GM19193 (cell line): ENCODE measurements at regions not wholly inside any gene's neighbourhood (a gene's known extent, or its start where the extent isn't known, plus 50 kb on each side); places are given as distances from the start of the nearest gene placed in this dataset.

Source experiments
- POLR2A ChIP-seq: IDR thresholded peaks from 4 replicates; pipeline ENCODE4 v1.6.1; 2011; ENCODE audit not compliant: insufficient read depth, insufficient read length; ENCODE audit errors: extremely low read depth

GRCh38 chr17:68134046-68134637 lies 98.6 kb downstream of the KPNA2 start:
- TF ChIP-seq POLR2A: no peak

GRCh38 chr17:68134731-68135130 lies 99.2 kb downstream of the KPNA2 start:
- TF ChIP-seq POLR2A: no peak

- no peak for TF ChIP-seq POLR2A
Observed at GRCh38 chr17:68135141-68135887, 99.8 kb downstream of the KPNA2 start.

DNA sequence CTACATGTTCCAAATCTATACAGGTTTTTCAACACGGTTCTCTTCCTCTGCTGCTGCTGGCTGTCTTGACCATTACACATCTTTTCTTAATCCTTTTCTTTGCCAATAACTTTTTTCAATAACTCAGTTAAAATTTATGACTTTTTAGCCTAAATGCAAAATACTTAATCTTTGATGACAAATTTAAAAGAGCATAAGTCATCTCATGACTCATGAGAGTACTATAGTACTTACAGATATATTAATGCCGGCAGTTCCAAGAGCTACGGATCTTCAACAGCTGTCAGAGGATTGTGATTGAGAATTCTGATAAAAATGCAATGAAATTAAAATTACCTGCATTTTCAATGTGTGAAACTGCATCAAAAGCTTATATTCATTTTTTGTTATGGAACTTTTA lies 105.5 kb downstream of the KPNA2 start:
- TF ChIP-seq POLR2A: no peak

DNA sequence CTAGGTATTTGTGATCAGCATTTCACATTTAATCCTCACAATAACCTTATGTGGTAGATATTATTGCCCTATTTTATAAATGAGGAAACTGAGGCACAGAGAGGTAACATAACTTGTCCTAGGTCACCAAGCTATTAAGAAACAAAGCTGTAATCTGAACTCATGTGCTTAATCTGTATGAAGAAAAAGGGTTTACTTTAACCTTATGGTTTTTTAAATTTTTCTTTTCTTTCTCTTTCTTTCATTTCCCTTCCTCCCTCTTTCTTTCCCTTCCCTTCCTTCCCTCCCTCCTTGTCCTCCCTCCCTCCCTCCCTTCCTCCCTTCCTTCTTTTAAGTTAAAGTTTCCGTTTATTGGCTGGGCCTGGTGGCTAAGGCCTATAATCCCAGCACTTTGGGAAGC lies 105.2 kb upstream of the AMZ2 start:
- no peak for TF ChIP-seq POLR2A

DNA sequence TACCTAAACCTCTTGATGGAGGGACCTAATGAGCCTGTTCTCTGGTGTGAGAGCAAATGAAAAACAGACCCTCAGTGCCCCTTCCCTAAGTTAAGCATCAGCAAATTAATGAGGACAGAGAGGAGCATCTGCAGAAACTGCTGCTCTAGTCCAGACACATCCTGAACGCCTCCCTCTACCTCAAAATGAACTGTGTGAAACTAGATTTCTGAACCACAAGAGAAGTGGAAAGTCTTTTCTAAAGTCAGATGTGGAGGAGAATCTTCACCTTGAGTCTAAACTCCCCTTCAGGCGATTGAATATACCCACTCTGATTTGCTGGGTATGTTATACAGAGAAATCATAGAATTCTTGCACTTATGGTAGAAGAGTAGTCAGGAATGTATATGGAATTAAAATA lies 104.4 kb upstream of the AMZ2 start:
- TF ChIP-seq POLR2A: no peak

DNA sequence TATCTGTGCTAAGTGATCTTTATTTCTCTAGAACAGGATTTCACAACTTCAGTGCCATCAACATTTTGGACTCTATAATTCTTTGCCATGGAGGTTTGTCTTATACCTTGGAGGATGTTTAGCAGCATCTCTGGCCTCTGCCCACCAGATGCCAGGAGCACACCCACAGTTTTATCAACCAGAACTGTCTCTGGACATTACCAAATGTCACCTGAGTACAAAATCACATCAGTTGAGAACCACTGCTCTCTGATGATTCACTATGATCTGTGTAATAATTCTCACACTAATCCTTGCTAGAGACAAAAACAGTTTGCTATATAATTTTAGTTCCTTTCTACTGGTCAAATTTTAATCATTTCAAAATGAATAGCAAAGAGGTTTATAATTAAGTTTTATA lies 102.8 kb upstream of the AMZ2 start:
- TF ChIP-seq POLR2A: no peak

- no peak for TF ChIP-seq POLR2A
Observed at GRCh38 chr17:68148936-68149335, 98.9 kb upstream of the AMZ2 start.

DNA sequence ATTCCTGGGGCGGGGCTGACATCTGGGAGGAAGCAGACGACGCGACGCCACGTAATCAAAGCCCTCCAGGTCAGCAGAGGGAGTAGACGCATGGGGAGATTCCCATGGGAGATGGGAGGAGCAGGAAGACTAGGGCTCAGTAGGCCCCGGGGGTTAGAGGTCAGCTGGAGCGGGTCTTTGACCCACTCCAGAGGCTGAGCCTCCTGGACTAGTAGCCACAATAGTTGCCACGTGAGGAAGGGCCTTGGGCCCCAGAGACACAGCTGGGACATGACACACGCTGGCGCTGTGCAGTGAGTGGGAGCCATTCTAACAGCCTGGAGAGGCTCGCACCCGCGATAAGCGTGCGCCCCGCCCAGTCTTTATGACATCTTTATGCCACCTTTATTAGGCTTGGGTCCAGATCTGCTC lies 95.7 kb upstream of the AMZ2 start:
- no peak for TF ChIP-seq POLR2A

GRCh38 chr17:68155692-68156091 lies 92.2 kb upstream of the AMZ2 start:
- no peak for TF ChIP-seq POLR2A

DNA sequence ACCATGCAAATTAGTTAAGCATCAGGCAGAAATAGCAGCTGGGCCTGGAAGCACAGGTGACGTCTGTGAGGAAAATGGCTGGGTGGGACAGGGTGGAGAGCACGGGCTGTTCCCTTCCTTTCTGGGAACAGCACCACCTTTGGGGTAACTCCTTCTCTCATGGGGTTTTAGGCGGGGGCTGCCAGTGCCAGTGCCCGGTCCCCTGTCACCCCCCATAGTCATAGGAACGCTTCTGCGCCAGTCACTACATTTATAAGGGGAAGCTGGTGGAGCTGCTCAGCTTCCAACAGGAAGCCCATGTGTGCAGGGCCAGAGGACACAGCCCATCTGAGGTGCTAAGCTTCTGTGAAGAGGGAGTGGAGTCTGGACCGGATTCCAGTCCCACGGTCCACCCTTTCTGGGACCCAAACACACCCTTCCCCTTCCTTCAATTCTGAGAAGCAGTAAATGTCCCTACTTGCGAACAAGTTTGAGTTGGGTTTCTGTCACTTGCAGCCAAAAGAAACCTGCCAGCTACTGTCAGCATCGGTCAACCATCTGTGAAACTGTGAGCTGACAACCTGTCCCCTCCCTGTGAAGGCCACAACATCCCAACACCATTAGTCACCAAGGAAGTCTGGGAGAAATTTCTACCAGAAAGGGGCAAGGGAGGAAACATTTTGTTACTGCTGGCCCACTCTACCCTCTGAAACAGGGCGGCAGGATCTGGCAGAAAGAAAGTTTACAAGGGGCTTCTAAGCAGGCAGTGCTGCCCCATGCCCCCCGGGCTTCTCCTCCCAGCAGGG lies 86.0 kb upstream of the AMZ2 start:
- no peak for TF ChIP-seq POLR2A

- TF ChIP-seq POLR2A: no peak
Observed at GRCh38 chr17:68169840-68170239, 78.0 kb upstream of the AMZ2 start.

- TF ChIP-seq POLR2A: no peak
Observed at GRCh38 chr17:68170246-68170645, 77.6 kb upstream of the AMZ2 start.

DNA sequence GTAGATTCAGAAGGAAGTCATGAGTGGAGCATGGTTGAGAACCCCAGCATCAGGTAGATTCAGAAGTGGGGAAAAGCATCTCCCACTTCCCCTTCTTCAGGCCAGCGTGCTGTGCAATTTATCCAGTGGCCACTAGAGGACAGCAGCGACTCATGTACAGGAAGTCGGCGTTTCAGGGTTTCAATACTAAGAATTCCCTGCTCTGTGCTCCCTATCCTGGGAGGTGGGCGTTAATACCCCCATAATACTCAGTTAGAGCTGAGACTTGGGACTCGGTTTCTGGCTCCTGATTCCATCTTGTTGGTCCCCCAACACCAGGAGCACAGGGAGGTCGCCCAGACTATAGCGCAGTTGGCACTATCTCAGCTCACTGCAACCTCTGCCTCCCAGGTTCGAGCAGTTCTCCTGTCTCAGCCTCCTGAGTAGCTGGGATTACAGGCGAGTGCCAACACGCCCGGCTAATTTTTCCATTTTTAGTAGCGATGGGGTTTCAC lies 75.3 kb upstream of the AMZ2 start:
- no peak for TF ChIP-seq POLR2A

DNA sequence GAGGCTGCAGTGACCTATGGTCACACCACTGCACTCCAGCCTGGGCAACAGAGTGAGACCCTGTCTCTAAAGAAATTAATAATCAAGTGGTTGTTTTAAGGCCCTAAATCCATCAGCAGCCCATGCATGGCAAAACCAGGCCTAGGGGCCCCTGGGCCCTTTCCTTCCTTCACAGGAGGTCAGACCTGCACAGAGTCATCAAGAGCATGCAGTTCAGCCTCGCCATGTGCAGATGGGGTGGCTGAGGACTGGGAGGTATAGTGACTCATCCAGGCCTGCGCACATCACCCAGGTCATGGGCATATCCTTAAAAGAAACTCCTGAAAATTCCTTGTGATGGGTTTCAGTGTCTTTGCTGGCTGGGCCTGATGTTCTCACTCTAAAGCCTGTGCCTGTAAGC lies 72.4 kb upstream of the AMZ2 start:
- no peak for TF ChIP-seq POLR2A

- no peak for TF ChIP-seq POLR2A
Observed at GRCh38 chr17:68175905-68176304, 71.9 kb upstream of the AMZ2 start.
